GM21737 (cell line): ENCODE measurements at regions not wholly inside any gene's neighbourhood (a gene's known extent, or its start where the extent isn't known, plus 50 kb on each side); places are given as distances from the start of the nearest gene placed in this dataset.

Experiments
- ATAC-seq: cut with Tn5 transposase; IDR thresholded peaks from one replicate; pipeline ENCODE4 v1.9.1; 2021; ENCODE audit warnings: mild to moderate bottlenecking, moderate library complexity; ENCODE audit not compliant: unreplicated experiment

DNA sequence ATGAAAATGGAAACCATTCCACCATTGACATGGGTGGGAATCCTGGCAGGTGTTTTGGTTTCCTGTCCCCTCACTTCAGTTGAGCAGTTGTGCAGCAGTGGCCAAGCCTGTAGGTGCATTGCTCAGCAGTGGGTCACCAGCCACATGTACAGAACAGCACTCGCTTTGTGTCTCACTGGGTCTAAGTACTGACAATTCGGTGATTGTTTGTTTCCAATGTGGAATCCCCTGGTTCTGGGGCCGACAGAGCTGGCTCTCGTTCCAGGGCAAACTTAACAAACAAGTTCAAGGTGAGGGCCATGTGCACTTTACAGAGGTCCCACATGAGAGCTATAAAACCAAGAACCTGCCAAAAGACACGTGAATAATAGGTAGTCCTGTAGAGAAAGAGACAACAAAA, 54.1 kb upstream of the SPATA13 start:
- ATAC-seq = no peak

DNA sequence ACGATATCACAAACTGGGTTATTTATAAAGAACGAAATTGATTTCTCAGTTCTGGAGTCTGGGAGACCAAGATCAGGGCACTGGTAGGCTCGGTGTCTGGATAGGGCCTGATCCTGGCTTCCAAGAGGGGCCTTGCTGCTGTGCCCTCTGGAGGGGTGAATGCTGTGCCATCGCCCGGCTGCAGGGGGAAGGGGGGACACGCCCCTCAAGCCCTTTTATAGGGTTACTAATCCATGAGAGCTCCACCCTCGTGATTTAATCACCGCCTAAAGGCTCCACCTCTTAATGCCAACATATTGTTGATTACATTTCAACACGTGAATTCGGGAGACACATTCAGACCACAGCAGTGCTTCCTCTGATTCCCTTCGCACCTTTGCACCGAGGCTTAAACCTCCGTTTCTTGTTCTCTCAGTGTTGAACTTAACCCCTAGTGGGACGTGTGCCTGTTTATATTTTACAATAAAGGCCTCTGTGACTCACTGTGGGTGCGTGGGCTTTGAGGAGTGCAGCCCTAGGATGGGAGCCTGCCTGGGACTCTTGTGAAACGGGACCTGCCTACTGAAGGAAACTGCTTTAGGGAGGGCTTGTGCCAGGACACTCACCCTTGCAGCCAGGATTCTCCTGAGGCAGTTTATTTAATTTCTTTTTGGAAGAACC, 52.4 kb upstream of the SPATA13 start:
- ATAC-seq = no peak

DNA sequence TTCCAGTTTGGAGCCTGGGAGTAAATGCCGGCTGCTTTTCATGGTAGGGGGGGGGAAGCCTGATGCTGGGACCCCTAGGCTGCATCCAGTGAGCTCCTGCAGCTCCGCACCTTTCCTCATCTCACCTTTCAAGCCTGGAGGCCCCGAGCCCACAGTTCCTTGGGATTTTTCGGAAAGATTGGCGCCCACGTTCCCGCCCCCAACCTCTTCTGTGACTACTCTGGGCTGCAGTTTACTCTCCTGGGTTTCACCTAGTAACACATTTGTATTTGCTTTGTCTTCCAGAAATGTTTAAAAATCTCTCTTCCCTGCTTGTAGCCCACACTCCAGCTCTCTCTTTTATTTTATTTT, 51.9 kb upstream of the SPATA13 start:
- ATAC-seq = no peak

DNA sequence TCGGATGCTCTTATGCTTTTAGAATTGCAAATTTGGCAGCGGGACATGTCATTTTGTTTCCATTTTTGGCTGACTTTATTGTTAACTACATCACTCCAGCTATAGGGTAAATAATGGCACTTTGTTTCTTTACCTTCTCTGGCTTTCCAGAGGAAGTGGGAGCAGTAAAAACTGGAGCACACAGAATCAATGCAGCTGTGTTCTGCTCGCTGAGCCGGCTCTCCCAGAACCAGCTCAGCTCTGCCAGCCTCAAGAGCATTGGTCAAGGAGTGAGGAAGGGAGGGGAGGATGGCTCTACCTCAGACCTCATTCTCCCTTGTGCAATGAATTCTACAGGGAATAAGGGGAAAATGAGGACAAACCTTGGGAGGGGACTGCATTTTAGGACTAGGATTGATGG, 50.5 kb upstream of the SPATA13 start:
- ATAC-seq = no peak
